Astrocyte (in vitro differentiated cells and primary cell): ENCODE measurements at regions not wholly inside any gene's neighbourhood (a gene's known extent, or its start where the extent isn't known, plus 50 kb on each side); places are given as distances from the start of the nearest gene placed in this dataset.

ENCODE experiments used
- DNase-seq: peaks from one replicate; pipeline ENCODE4 v3.0.0-alpha.2; 2010; ENCODE audit warnings: low read depth
- FAIRE-seq: peaks from 2 replicates; lab custom pipeline; 2011; peaks lifted over from hg19 to GRCh38; lab: Jason Lieb, UNC
- H2AFZ ChIP-seq: 2 replicates; pipeline ENCODE4 v1.6.0; 2012; ENCODE audit warnings: low read depth, low read length, inconsistent platforms
- H3K27ac ChIP-seq: 2 replicates; pipeline ENCODE4 v1.5.1; 2011; ENCODE audit warnings: low read depth, low read length, inconsistent platforms
- H3K27me3 ChIP-seq: 2 replicates; pipeline ENCODE4 v1.6.0; 2011; ENCODE audit warnings: low read length, inconsistent platforms; ENCODE audit not compliant: insufficient read depth
- H3K36me3 ChIP-seq: 2 replicates; pipeline ENCODE4 v1.5.1; 2011; ENCODE audit warnings: low read length, inconsistent platforms; ENCODE audit not compliant: insufficient read depth
- H3K4me1 ChIP-seq: 2 replicates; pipeline ENCODE4 v1.5.1; 2011; ENCODE audit warnings: low read length, inconsistent platforms; ENCODE audit not compliant: insufficient read depth
- H3K4me2 ChIP-seq: 2 replicates; pipeline ENCODE4 v1.6.0; 2012; ENCODE audit warnings: low read length, inconsistent platforms
- H3K4me3 ChIP-seq: 2 replicates; pipeline ENCODE4 v1.5.1; 2011; ENCODE audit warnings: low read depth, mild to moderate bottlenecking, low read length, inconsistent platforms; ENCODE audit not compliant: insufficient read depth
- H3K79me2 ChIP-seq: 2 replicates; pipeline ENCODE4 v1.6.0; 2012; ENCODE audit warnings: mild to moderate bottlenecking, low read length, inconsistent platforms; ENCODE audit not compliant: insufficient read depth
- H3K9ac ChIP-seq: 2 replicates; pipeline ENCODE4 v1.6.0; 2012; ENCODE audit warnings: mild to moderate bottlenecking, low read length, inconsistent platforms
- H3K9me3 ChIP-seq: 2 replicates; pipeline ENCODE4 v1.5.1; 2012; ENCODE audit warnings: low read depth, mild to moderate bottlenecking, low read length, inconsistent platforms; ENCODE audit not compliant: insufficient read depth
- H4K20me1 ChIP-seq: 2 replicates; pipeline ENCODE4 v1.6.0; 2012; ENCODE audit warnings: low read length, inconsistent platforms; ENCODE audit not compliant: insufficient read depth
- H3K27ac Mint-ChIP-seq: one replicate; pipeline ENCODE4 v1.8.0; 2021; ENCODE audit warnings: mild to moderate bottlenecking, mixed read lengths; ENCODE audit not compliant: unreplicated experiment
- H3K27me3 Mint-ChIP-seq: one replicate; pipeline ENCODE4 v1.8.0; 2021; ENCODE audit warnings: low read depth, mixed read lengths; ENCODE audit not compliant: unreplicated experiment
- H3K36me3 Mint-ChIP-seq: one replicate; pipeline ENCODE4 v1.8.0; 2021; ENCODE audit warnings: low read depth, mixed read lengths; ENCODE audit not compliant: unreplicated experiment
- H3K4me1 Mint-ChIP-seq: one replicate; pipeline ENCODE4 v1.8.0; 2021; ENCODE audit warnings: low read depth, mixed read lengths; ENCODE audit not compliant: unreplicated experiment
- H3K4me3 Mint-ChIP-seq: one replicate; pipeline ENCODE4 v1.8.0; 2021; ENCODE audit warnings: mild to moderate bottlenecking, moderate library complexity, mixed read lengths; ENCODE audit not compliant: unreplicated experiment
- H3K9me3 Mint-ChIP-seq: one replicate; pipeline ENCODE4 v1.8.0; 2021; ENCODE audit warnings: mild to moderate bottlenecking, mixed read lengths; ENCODE audit not compliant: unreplicated experiment
- EZH2 ChIP-seq: IDR thresholded peaks from 2 replicates; pipeline ENCODE4 v1.6.1; 2012; ENCODE audit warnings: mild to moderate bottlenecking, low read length, inconsistent platforms; ENCODE audit not compliant: insufficient read depth
- TF ChIP-seq, protein P1 (sequence below): IDR thresholded peaks from 2 replicates; pipeline ENCODE4 v1.5.1; 2011; ENCODE audit warnings: low read depth, mild to moderate bottlenecking, inconsistent platforms, low read length, moderate library complexity; ENCODE audit not compliant: insufficient read depth

- H3K36me3 Mint-ChIP-seq, result peaks cover 8% of the 10 kb centered on the region
- no peaks in the 10 kb centered on the region for H3K36me3 ChIP-seq
- FAIRE-seq (no peak), DNase-seq (no peak)
- peaks cover 93% of the 10 kb centered on the region for H4K20me1 ChIP-seq
- no peaks in the 10 kb centered on the region for H3K9me3 ChIP-seq
- peaks cover 46% of the 10 kb centered on the region for H3K4me1 ChIP-seq
- H3K4me3 ChIP-seq, result no peak overlapping the region
- no peaks in the 10 kb centered on the region for H3K9me3 Mint-ChIP-seq
- H3K4me3 Mint-ChIP-seq, result peak overlapping the region; percentile 27
- no peak overlapping the region for H3K4me2 ChIP-seq
- TF ChIP-seq, protein P1, sequence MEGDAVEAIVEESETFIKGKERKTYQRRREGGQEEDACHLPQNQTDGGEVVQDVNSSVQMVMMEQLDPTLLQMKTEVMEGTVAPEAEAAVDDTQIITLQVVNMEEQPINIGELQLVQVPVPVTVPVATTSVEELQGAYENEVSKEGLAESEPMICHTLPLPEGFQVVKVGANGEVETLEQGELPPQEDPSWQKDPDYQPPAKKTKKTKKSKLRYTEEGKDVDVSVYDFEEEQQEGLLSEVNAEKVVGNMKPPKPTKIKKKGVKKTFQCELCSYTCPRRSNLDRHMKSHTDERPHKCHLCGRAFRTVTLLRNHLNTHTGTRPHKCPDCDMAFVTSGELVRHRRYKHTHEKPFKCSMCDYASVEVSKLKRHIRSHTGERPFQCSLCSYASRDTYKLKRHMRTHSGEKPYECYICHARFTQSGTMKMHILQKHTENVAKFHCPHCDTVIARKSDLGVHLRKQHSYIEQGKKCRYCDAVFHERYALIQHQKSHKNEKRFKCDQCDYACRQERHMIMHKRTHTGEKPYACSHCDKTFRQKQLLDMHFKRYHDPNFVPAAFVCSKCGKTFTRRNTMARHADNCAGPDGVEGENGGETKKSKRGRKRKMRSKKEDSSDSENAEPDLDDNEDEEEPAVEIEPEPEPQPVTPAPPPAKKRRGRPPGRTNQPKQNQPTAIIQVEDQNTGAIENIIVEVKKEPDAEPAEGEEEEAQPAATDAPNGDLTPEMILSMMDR, result no peak
- no peak for TF ChIP-seq EZH2
- no peak overlapping the region for H3K27ac ChIP-seq
- no peak overlapping the region for H2AFZ ChIP-seq
- peaks cover 31% of the 10 kb centered on the region for H3K4me1 Mint-ChIP-seq
- H3K27me3 Mint-ChIP-seq, result no peaks in the 10 kb centered on the region
- no peaks in the 10 kb centered on the region for H3K27me3 ChIP-seq
- H3K9ac ChIP-seq, result no peak overlapping the region
- no peak overlapping the region for H3K27ac Mint-ChIP-seq
- H3K79me2 ChIP-seq, result peaks cover 99% of the 10 kb centered on the region
Observed at GRCh38 chr17:77382356-77382911, 241.7 kb downstream of the SEC14L1 start.

DNA sequence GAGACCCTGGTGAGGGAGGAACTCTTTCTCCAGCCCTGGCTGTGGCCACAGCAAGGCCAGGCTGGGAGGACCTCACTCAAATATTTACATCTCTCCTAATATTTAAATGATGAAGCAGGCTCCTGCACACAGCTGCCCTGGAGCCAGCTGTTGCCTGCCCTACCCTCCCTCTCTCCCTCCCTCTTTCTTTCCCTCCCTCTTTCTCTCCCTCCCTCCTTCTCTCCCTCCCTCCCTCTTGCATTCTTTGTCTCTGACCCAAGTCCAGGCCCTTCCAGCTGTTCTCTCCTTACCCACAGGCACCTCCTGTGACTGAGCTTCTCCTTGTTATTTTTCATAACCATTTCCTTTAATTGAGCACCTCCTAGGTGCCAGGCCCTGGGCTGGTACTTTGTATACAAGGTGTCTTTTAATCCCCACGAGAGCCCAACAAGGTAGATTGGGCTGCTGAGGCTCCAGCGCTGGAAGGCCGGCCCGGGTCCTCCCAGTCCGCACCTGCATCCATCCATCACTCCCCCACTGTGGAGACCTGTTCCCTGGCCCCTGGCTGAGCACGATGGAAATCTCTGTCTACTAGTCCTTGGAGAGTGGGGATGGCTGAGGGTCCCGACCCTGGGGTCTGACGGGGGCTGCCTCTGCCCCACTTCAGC is 242.3 kb downstream of the SEC14L1 start:
- H2AFZ ChIP-seq, result no peak overlapping the region
- DNase-seq, result peak; percentile 59
- TF ChIP-seq, protein P1, result no peak
- TF ChIP-seq EZH2, result no peak
- H3K27ac ChIP-seq, result no peak overlapping the region
- Mint-ChIP-seq H3K4me3 (no peak overlapping the region), H3K36me3 (peaks cover 8% of the 10 kb centered on the region), H3K9me3 (no peaks in the 10 kb centered on the region), H3K4me1 (peaks cover 27% of the 10 kb centered on the region), H3K27me3 (no peaks in the 10 kb centered on the region), H3K27ac (no peak overlapping the region)
- no peak overlapping the region for H3K9ac ChIP-seq
- no peak for FAIRE-seq
- no peak overlapping the region for H3K4me2 ChIP-seq
- H3K79me2 ChIP-seq, result peaks cover 99% of the 10 kb centered on the region
- peaks cover 41% of the 10 kb centered on the region for H3K4me1 ChIP-seq
- H3K27me3 ChIP-seq, result no peaks in the 10 kb centered on the region
- H3K36me3 ChIP-seq, result no peaks in the 10 kb centered on the region
- peaks cover 90% of the 10 kb centered on the region for H4K20me1 ChIP-seq
- no peaks in the 10 kb centered on the region for H3K9me3 ChIP-seq
- no peak overlapping the region for H3K4me3 ChIP-seq
